SK-N-MC (cell line): ENCODE measurements at regions not wholly inside any gene's neighbourhood (a gene's known extent, or its start where the extent isn't known, plus 50 kb on each side); places are given as distances from the start of the nearest gene placed in this dataset.

Experiments
- EZH2 ChIP-seq: fragments of 200-600 bp; sonication (generic); IDR thresholded peaks from one replicate; pipeline ENCODE4 v1.6.1; 2017; ENCODE audit warnings: antibody characterized with exemption
- FOXP2 ChIP-seq: optimal IDR thresholded peaks from 2 replicates; pipeline ENCODE3; 2011; ENCODE audit warnings: mild to moderate bottlenecking, moderate library complexity; ENCODE audit not compliant: insufficient read depth; ENCODE audit errors: extremely low read length, control extremely low read depth
- POLR2AphosphoS5 ChIP-seq: IDR thresholded peaks from 2 replicates; pipeline ENCODE4 v1.6.1; 2012; ENCODE audit warnings: mild to moderate bottlenecking, low read depth, low read length, borderline replicate concordance

DNA sequence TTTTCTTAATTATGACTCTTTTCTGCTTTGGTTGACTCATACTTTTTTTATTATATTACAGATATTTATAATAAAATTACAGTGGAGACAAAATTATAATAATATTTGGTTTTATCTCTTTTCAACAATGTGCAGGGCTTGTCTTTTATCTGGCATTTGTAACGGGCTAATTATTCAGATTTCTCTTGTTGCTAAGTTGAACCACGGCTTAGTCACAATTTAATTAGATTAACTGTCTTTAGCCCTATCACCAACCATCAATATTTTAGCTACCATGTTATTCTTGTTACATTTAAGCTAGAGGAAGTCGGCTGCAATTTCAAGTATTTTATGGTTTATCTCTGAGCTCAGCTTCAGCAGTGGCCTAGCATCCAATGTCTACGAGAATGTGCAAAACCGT, 798.9 kb upstream of the CA10 start:
- TF ChIP-seq POLR2AphosphoS5, result no peak
- no peak for TF ChIP-seq FOXP2
- no peak for TF ChIP-seq EZH2
